GM18870 (cell line): ENCODE measurements at regions not wholly inside any gene's neighbourhood (a gene's known extent, or its start where the extent isn't known, plus 50 kb on each side); places are given as distances from the start of the nearest gene placed in this dataset.

Experiments
- ATAC-seq: cut with Tn5 transposase; IDR thresholded peaks from one replicate; pipeline ENCODE4 v1.9.1; 2021; ENCODE audit warnings: moderate library complexity; ENCODE audit not compliant: unreplicated experiment

DNA sequence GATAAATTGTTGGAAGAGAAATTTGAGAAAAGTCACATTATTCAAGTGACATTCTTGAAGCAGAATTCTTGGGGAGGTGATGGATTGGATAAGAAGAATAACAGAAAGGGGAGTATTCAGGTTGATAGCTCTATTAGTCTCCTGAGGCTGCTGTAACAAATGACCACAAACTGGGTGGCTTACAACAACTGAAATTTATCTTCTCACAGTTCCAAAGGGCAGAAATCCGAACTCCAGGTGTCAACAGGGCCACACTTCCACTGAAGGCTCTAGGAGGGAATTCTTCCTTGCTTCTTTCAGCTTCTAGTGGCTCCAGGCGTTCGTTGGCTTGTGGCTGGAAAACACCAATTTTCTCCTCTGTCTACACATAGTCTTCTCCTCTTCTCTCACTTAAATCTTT, 99.8 kb downstream of the TES start:
- ATAC-seq = no peak

GRCh38 chr7:116311259-116311658, 100.9 kb downstream of the TES start:
- ATAC-seq = no peak

- ATAC-seq = no peak
Observed at GRCh38 chr7:116311816-116312471, 101.6 kb downstream of the TES start.

GRCh38 chr7:116315293-116315692, 105.0 kb downstream of the TES start:
- no peak for ATAC-seq

- peak; percentile 31 for ATAC-seq
Observed at GRCh38 chr7:116315803-116316202, 105.5 kb downstream of the TES start.

- peak; percentile 92 for ATAC-seq
Observed at GRCh38 chr7:116316838-116317628, 106.7 kb downstream of the TES start.

DNA sequence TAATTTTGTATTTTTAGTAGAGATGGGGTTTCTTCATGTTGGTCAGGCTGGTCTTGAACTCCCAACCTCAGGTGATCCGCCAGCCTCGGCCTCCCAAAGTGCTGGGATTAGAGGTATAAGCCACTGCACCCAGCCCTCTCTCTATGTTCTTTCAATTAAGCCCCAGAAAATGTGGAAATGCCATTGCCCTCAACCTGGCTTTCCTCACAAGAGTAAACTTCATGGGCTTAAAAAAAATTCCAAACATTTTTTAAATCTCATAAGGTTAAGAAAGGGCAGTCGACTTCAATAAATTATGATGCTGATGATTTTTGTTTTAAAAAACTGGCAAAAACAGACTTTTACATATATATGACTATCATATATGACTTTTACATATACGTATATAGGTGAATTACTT, 107.6 kb downstream of the TES start:
- no peak for ATAC-seq

GRCh38 chr7:116322541-116322940, 112.2 kb downstream of the TES start:
- ATAC-seq = no peak

GRCh38 chr7:116324582-116324981, 114.2 kb downstream of the TES start:
- no peak for ATAC-seq

DNA sequence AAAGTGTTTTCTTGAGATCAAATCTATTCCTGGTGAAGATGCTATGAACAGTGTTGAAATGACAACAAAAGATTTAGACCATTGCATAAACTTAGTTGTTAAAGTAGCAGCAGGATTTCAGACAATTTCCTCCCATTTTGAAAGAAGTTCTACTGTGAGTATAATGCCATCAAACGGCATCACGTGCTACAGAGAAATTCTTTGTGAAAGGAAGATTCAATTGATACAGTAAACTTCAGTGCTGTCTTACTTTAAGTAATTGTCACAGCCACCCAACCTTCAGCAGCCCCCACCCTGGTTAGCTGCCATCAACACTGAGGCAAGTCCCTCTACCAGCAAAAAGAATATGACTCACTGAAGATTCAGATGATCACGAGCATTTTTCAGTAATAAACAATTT, 115.2 kb downstream of the TES start:
- no peak for ATAC-seq

DNA sequence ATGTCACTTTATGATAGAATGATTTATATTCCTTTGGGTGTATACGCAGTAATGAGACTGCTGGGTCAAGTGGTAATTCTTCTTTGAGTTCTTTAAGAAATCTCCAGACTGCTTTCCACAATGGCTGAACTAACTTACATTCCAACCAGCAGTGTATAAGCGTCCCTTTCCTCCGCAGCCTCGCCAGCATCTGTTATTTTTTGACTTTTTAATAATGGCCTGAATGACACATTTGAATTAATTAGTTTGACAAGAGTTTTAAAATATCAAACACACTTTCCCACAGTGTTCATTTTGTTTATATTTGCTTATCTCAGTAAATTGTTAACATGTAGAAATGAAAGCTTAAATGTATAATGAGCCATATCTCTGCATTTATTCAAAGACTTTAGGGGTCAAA, 116.8 kb downstream of the TES start:
- no peak for ATAC-seq

DNA sequence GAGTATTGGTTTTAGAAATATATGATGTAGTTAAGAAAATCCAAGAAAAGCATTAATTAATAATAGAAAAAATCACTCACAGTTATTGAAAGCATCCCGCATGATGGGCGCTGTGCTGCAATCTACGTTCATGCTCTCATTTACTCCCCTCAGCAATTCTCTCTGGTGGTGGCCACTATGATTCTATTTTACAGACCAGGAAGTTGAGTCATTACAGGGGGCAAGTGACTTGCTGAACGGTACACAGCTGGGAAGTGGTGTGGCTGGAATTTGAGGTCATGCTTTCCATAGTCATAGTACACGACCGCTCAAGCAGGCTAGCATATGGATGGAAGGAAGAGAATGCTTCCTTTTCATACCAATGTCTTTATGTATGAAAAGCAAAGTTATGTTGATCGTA, 117.4 kb downstream of the TES start:
- no peak for ATAC-seq

DNA sequence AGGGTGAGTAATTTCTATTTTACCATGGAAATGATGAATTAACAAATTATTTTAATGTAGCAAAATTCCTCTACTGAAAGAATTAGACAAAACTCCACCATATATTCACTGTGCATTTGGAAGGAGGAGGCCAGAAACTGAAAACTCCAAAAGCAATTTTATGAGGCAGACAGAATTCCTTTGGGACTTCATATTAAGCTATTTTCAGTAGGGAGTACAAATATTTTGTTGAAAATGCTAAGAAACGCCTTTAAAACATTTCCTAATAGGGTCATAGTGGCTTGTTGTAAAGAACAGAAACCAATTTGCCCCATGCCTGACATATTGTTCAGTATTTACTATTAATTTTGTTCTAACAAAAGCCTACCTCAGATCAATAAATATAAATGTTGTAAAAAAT, 117.8 kb downstream of the TES start:
- ATAC-seq = no peak

DNA sequence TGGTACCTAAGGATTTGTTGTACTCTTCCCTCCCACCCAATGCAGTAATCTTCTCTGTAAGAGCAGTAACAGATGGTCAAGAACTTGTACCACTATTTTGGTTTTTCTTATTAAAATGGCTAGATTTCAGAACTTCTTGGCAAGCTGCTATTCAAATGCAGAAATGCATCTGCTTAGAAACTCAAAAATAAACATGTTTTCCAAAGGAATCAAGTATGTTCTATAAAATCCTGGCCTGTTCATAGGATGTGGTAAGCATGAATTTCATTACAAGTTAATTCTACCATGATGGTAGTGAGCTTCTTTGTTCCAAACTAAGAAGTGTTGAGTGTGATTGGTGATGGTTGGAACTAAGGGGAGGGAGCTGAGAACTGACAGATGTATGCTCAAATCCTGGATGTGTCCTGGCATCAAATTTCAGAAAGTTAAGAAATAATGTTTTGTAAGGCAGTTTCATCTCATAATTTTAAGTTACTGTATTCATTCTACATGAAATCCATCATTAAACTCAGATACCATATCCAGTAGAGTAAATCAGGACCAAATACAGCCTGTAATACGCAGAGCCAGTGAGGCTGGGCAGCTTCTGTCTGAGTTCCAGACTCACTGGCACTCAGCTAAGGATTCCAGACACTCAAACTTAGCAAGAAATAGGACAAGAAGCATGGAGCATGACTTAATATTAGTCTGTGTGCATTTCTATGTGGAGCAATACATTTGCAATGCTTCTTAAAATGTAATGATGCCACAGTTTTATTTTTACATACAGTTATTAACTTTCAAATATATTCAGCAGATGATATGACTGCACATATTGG, 119.6 kb downstream of the TES start:
- ATAC-seq = no peak

- ATAC-seq = no peak
Observed at GRCh38 chr7:116331020-116331419, 120.7 kb downstream of the TES start.

GRCh38 chr7:116332766-116333165, 122.4 kb downstream of the TES start:
- no peak for ATAC-seq

DNA sequence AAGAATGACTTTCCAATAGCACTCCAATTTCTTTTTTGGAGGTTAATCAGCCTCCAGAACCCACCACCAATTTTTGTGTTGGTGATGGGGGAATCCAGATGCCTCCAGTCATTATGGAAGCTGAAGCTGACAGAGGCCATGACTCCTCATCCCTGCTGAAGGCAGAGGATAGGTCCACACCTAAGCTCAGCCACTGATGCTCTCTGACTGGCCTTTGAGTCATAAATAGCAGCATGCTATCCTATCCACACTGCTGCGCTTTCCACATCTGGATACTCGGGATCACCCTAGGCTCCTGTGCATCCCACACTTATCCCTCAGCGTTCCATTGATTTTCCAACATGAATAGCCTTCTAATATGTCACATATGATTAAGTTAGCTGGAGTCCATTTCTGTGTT, 124.2 kb downstream of the TES start:
- ATAC-seq = no peak

- ATAC-seq = no peak
Observed at GRCh38 chr7:116337018-116337417, 126.7 kb downstream of the TES start.

DNA sequence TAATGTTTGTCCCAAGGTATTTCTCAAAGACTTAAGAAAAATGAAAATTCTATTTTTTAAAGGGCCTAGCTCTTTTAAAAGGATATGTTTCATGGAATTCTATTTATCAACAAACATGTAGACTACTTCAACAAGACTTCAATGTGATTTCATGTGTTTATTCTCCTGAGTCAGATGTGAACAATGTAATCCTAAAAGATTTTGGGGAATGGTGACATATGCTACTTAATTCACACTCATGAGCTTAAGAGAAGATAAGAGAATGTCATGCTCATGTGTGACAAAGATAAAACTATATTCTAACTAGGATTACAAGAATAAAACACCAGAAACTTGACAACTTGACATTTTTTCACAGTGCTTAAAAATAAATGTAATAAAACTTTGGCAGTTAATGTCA, 127.5 kb downstream of the TES start:
- no peak for ATAC-seq

- no peak for ATAC-seq
Observed at GRCh38 chr7:116339564-116339963, 129.2 kb downstream of the TES start.

GRCh38 chr7:116340201-116340847, 130.0 kb downstream of the TES start:
- ATAC-seq = no peak
